A673 (cell line): ENCODE measurements at regions not wholly inside any gene's neighbourhood (a gene's known extent, or its start where the extent isn't known, plus 50 kb on each side); places are given as distances from the start of the nearest gene placed in this dataset.

ENCODE experiments used
- EZH2 ChIP-seq: fragments of 200-600 bp; sonication (generic); IDR thresholded peaks from 2 replicates; pipeline ENCODE4 v1.6.1; 2017; ENCODE audit warnings: borderline replicate concordance, low read depth, mild to moderate bottlenecking, mixed read lengths, antibody characterized with exemption, low read length; ENCODE audit not compliant: poor library complexity, severe bottlenecking
- TF ChIP-seq, protein P1 (sequence below): fragments of 300-800, 200-600 bp; sonication (generic); conservative IDR thresholded peaks from 2 replicates; pipeline ENCODE4 v1.5.1; 2017; ENCODE audit warnings: low read depth, mild to moderate bottlenecking, antibody characterized with exemption, low read length, moderate library complexity, mixed read lengths

DNA sequence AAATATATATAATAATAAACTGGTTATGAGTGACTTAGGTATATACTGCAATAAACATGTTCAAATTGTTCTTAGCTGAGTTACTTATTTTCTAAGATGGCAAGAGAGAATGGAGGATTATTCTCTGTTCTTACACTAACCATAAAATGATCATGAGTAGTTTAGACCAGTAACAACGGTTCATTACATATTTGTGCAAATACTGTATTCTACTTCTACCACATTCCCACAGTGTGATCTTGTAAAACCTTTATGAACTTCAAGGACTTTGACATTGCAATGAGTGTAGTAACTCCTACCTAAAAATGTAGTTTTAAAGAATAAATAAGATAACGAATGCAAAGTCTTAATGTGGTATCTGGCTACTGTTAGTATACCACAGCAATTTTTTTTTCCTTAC lies 353.7 kb upstream of the NCAM2 start:
- no peak for TF ChIP-seq EZH2
- TF ChIP-seq, protein P1, sequence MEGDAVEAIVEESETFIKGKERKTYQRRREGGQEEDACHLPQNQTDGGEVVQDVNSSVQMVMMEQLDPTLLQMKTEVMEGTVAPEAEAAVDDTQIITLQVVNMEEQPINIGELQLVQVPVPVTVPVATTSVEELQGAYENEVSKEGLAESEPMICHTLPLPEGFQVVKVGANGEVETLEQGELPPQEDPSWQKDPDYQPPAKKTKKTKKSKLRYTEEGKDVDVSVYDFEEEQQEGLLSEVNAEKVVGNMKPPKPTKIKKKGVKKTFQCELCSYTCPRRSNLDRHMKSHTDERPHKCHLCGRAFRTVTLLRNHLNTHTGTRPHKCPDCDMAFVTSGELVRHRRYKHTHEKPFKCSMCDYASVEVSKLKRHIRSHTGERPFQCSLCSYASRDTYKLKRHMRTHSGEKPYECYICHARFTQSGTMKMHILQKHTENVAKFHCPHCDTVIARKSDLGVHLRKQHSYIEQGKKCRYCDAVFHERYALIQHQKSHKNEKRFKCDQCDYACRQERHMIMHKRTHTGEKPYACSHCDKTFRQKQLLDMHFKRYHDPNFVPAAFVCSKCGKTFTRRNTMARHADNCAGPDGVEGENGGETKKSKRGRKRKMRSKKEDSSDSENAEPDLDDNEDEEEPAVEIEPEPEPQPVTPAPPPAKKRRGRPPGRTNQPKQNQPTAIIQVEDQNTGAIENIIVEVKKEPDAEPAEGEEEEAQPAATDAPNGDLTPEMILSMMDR = no peak
